NB4 (cell line): ENCODE measurements at regions not wholly inside any gene's neighbourhood (a gene's known extent, or its start where the extent isn't known, plus 50 kb on each side); places are given as distances from the start of the nearest gene placed in this dataset.

ENCODE experiments used
- CTCF ChIP-seq: IDR thresholded peaks from one replicate; pipeline ENCODE4 v1.5.1; 2012; ENCODE audit warnings: low read depth, low read length
- MAX ChIP-seq: IDR thresholded peaks from 2 replicates; pipeline ENCODE4 v1.6.1; 2011; ENCODE audit warnings: low read depth, low read length
- MYC ChIP-seq: IDR thresholded peaks from 2 replicates; pipeline ENCODE4 v1.6.1; 2011; ENCODE audit warnings: low read depth, low read length

GRCh38 chr2:215777465-215778044 is 235.8 kb downstream of the MREG start:
- TF ChIP-seq CTCF (no peak), MAX (no peak), MYC (no peak)
